ENCODE measurements at regions not wholly inside any gene's neighbourhood (a gene's known extent, or its start where the extent isn't known, plus 50 kb on each side); places are given as distances from the start of the nearest gene placed in this dataset.

- no peak for DNase-seq (ENCODE audit: low read depth)
These were observed 113.5 kb upstream of the C10orf90 start for GRCh38 chr10:126783806-126784557.

GRCh38 chr10:126787201-126787600, 116.7 kb upstream of the C10orf90 start:
- no peak for DNase-seq (ENCODE audit: low read depth)

- DNase-seq (ENCODE audit: low read depth): no peak
These were observed 109.9 kb upstream of the DOCK1 start for GRCh38 chr10:126795318-126795717.

GRCh38 chr10:126798649-126799048, 106.6 kb upstream of the DOCK1 start:
- DNase-seq (ENCODE audit: low read depth): no peak

GRCh38 chr10:126803394-126803793, 101.8 kb upstream of the DOCK1 start:
- no peak for DNase-seq (ENCODE audit: low read depth)

GRCh38 chr10:126804396-126804795, 100.8 kb upstream of the DOCK1 start:
- DNase-seq (ENCODE audit: low read depth): no peak

GRCh38 chr10:126806498-126806897, 98.7 kb upstream of the DOCK1 start:
- no peak for DNase-seq (ENCODE audit: low read depth)

GRCh38 chr10:126806991-126807702, 98.1 kb upstream of the DOCK1 start:
- DNase-seq (ENCODE audit: low read depth): no peak

- no peak for DNase-seq (ENCODE audit: low read depth)
These were observed 97.1 kb upstream of the DOCK1 start for GRCh38 chr10:126808103-126808502.

GRCh38 chr10:126813432-126813831, 91.8 kb upstream of the DOCK1 start:
- DNase-seq (ENCODE audit: low read depth): no peak

- no peak for DNase-seq (ENCODE audit: low read depth)
These were observed 71.7 kb upstream of the DOCK1 start for GRCh38 chr10:126833542-126833941.

GRCh38 chr10:126836009-126836408, 69.2 kb upstream of the DOCK1 start:
- no peak for DNase-seq (ENCODE audit: low read depth)

- no peak for DNase-seq (ENCODE audit: low read depth)
These were observed 66.9 kb upstream of the DOCK1 start for GRCh38 chr10:126838316-126838715.

GRCh38 chr10:126839094-126839761, 66.0 kb upstream of the DOCK1 start:
- DNase-seq (ENCODE audit: low read depth): no peak

GRCh38 chr10:126840576-126841135, 64.6 kb upstream of the DOCK1 start:
- DNase-seq (ENCODE audit: low read depth): no peak

- no peak for DNase-seq (ENCODE audit: low read depth)
These were observed 63.8 kb upstream of the DOCK1 start for GRCh38 chr10:126841341-126841895.

GRCh38 chr10:126842356-126842755, 62.9 kb upstream of the DOCK1 start:
- DNase-seq (ENCODE audit: low read depth): no peak

- no peak for DNase-seq (ENCODE audit: low read depth)
These were observed 62.4 kb upstream of the DOCK1 start for GRCh38 chr10:126842836-126843235.

- DNase-seq (ENCODE audit: low read depth): no peak
These were observed 61.8 kb upstream of the DOCK1 start for GRCh38 chr10:126843299-126843934.

- no peak for DNase-seq (ENCODE audit: low read depth)
These were observed 60.8 kb upstream of the DOCK1 start for GRCh38 chr10:126844406-126844805.

- DNase-seq (ENCODE audit: low read depth): no peak
These were observed 58.8 kb upstream of the DOCK1 start for GRCh38 chr10:126846469-126846868.

GRCh38 chr10:126846959-126847358, 58.3 kb upstream of the DOCK1 start:
- DNase-seq (ENCODE audit: low read depth): no peak
